Suprapubic skin (tissue), 4 donors: ENCODE measurements at regions not wholly inside any gene's neighbourhood (a gene's known extent, or its start where the extent isn't known, plus 50 kb on each side); places are given as distances from the start of the nearest gene placed in this dataset.
"Not testable (repeated sequence)": the region's sequence is repeated elsewhere in the genome, so short reads cannot be mapped to it uniquely, and the experiment has no call there.

Experiments
- DNase-seq, 2 donors: peaks; one replicate each; pipeline ENCODE4 v3.0.0-alpha.2; 2019; ENCODE audit warnings: low spot score in 2 of 2
- H3K27ac ChIP-seq: fragments of 200-600 bp; sonication (generic); one replicate; pipeline ENCODE4 v1.5.1; 2019
- H3K27me3 ChIP-seq: fragments of 200-600 bp; sonication (generic); one replicate; pipeline ENCODE4 v1.5.1; 2019
- H3K36me3 ChIP-seq: fragments of 200-600 bp; sonication (generic); one replicate; pipeline ENCODE4 v1.5.1; 2019
- H3K4me1 ChIP-seq: fragments of 200-600 bp; sonication (generic); one replicate; pipeline ENCODE4 v1.5.1; 2019
- H3K4me3 ChIP-seq: fragments of 200-600 bp; sonication (generic); one replicate; pipeline ENCODE4 v1.5.1; 2019; ENCODE audit warnings: mild to moderate bottlenecking
- H3K9me3 ChIP-seq: fragments of 200-600 bp; sonication (generic); one replicate; pipeline ENCODE4 v1.5.1; 2019
- EP300 ChIP-seq: sonication (generic); formaldehyde crosslinking; IDR thresholded peaks from one replicate; pipeline ENCODE4 v1.6.1; 2017; ENCODE audit warnings: antibody characterized with exemption
- POLR2A ChIP-seq, 2 donors: fragments of 450-650 bp; IDR thresholded peaks; one replicate each; pipeline ENCODE4 v1.6.1; 2017; ENCODE audit warnings: antibody characterized with exemption in 2 of 2, mild to moderate bottlenecking in 2 of 2, moderate library complexity in 2 of 2
- POLR2AphosphoS5 ChIP-seq, 3 donors: sonication (generic); formaldehyde crosslinking; IDR thresholded peaks; one replicate each; pipeline ENCODE4 v1.6.1; 2017; ENCODE audit warnings: antibody characterized with exemption in 3 of 3
- WGBS: methylation state at CpG from one replicate; pipeline ENCODE4 v1.1.5; 2018; 5-methylcytosine and 5-hydroxymethylcytosine counted together
- TF ChIP-seq, protein P1 (sequence below), 2 donors: fragments of 200-600 bp in 1 of 2; fragments of 450-650 bp in 1 of 2; sonication (generic) in 1 of 2; IDR thresholded peaks; one replicate each; pipeline ENCODE4 v1.5.1; 2016 to 2019; ENCODE audit warnings: antibody characterized with exemption in 2 of 2, mild to moderate bottlenecking in 1 of 2, moderate library complexity in 1 of 2

DNA sequence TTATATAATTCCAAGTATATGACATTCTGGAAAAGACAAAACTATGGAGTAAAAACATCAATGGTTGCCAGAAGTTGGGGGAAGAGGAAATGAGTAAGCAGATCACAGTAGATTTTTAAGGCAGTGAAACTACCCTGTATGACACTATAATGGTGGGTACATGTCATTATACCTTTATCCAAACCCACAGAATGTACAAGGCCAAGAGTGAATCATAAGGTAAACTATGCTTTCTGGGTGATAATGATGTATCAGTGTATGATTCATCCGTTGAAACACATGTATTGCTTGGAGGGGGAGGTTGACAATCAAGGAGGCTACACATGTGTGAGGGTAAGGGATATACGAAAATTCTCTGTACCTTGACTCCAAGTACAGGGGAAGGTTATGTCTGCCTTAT lies 862.7 kb downstream of the PLA2G4A start:
- TF ChIP-seq POLR2AphosphoS5 (IDR thresholded peaks at IDR 0.05) (no peak), POLR2A (IDR thresholded peaks at IDR 0.05) (no peak), EP300 (no peak)
- TF ChIP-seq, protein P1, sequence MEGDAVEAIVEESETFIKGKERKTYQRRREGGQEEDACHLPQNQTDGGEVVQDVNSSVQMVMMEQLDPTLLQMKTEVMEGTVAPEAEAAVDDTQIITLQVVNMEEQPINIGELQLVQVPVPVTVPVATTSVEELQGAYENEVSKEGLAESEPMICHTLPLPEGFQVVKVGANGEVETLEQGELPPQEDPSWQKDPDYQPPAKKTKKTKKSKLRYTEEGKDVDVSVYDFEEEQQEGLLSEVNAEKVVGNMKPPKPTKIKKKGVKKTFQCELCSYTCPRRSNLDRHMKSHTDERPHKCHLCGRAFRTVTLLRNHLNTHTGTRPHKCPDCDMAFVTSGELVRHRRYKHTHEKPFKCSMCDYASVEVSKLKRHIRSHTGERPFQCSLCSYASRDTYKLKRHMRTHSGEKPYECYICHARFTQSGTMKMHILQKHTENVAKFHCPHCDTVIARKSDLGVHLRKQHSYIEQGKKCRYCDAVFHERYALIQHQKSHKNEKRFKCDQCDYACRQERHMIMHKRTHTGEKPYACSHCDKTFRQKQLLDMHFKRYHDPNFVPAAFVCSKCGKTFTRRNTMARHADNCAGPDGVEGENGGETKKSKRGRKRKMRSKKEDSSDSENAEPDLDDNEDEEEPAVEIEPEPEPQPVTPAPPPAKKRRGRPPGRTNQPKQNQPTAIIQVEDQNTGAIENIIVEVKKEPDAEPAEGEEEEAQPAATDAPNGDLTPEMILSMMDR (IDR thresholded peaks at IDR 0.05): no peak
- no peak for DNase-seq
- H3K36me3 ChIP-seq: no peaks in the 10 kb centered on the region
- H3K9me3 ChIP-seq: no peaks in the 10 kb centered on the region
- H3K27ac ChIP-seq: no peak overlapping the region
- no peaks in the 10 kb centered on the region for H3K4me1 ChIP-seq
- no peak overlapping the region for H3K4me3 ChIP-seq
- WGBS: 37% methylated on average over 2 of the region's 2 CpGs
- no peaks in the 10 kb centered on the region for H3K27me3 ChIP-seq

DNA sequence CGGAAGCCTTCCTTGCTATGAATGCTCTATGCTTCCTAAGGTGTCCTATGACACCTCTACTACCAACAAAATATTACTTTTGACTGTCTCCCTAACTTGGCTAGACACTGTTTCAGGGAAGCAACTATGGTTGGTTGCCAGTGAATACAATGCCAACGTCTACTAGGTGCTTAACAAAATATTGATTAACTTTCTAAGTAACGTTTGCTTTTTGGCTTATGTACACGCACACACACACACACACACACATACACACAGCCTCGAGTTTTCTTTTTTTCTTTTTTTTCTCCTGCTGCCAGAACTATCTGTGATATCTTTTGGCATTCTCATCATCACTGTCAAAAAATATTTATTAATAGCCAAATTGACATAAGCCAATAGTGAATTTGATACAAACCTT lies 864.0 kb downstream of the PLA2G4A start:
- Histone ChIP-seq H3K27me3 (no peaks in the 10 kb centered on the region), H3K4me3 (no peak overlapping the region), H3K36me3 (no peaks in the 10 kb centered on the region), H3K4me1 (no peaks in the 10 kb centered on the region), H3K27ac (no peak overlapping the region), H3K9me3 (no peaks in the 10 kb centered on the region)
- DNase-seq: no peak
- 51% methylated on average over 5 of the region's 5 CpGs for WGBS
- TF ChIP-seq POLR2AphosphoS5 (IDR thresholded peaks at IDR 0.05) (no peak), EP300 (no peak), POLR2A (IDR thresholded peaks at IDR 0.05) (no peak)
- TF ChIP-seq, protein P1 (IDR thresholded peaks at IDR 0.05): no peak

DNA sequence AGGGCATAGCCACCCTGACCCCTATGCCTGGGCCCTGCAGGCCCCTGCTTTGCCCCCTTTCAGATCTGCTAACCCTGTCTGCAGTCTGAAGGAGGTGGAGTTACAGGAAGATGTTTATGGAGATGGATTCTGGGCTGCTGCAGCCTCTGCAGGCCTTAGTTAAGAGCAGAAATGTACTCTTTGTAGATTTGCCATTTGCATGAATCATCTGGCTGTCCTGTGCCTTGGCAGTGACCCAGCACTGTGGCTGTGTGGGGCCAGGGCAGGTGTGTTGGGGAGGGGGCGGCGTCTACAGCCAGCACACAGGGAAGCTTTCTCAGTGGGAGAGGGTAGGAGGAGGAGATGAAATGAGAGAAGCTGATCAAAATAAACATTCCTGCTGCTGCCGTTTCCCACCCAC lies 867.3 kb downstream of the PLA2G4A start:
- Histone ChIP-seq H3K36me3 (no peaks in the 10 kb centered on the region), H3K27ac (no peak overlapping the region), H3K9me3 (no peaks in the 10 kb centered on the region), H3K4me3 (no peak overlapping the region), H3K4me1 (no peaks in the 10 kb centered on the region), H3K27me3 (no peaks in the 10 kb centered on the region)
- 67% methylated on average over 3 of the region's 3 CpGs for WGBS
- TF ChIP-seq POLR2A (IDR thresholded peaks at IDR 0.05): no peak
- TF ChIP-seq POLR2AphosphoS5 (IDR thresholded peaks at IDR 0.05): no peak
- TF ChIP-seq, protein P1 (IDR thresholded peaks at IDR 0.05): no peak
- no peak for TF ChIP-seq EP300
- DNase-seq: no peak

DNA sequence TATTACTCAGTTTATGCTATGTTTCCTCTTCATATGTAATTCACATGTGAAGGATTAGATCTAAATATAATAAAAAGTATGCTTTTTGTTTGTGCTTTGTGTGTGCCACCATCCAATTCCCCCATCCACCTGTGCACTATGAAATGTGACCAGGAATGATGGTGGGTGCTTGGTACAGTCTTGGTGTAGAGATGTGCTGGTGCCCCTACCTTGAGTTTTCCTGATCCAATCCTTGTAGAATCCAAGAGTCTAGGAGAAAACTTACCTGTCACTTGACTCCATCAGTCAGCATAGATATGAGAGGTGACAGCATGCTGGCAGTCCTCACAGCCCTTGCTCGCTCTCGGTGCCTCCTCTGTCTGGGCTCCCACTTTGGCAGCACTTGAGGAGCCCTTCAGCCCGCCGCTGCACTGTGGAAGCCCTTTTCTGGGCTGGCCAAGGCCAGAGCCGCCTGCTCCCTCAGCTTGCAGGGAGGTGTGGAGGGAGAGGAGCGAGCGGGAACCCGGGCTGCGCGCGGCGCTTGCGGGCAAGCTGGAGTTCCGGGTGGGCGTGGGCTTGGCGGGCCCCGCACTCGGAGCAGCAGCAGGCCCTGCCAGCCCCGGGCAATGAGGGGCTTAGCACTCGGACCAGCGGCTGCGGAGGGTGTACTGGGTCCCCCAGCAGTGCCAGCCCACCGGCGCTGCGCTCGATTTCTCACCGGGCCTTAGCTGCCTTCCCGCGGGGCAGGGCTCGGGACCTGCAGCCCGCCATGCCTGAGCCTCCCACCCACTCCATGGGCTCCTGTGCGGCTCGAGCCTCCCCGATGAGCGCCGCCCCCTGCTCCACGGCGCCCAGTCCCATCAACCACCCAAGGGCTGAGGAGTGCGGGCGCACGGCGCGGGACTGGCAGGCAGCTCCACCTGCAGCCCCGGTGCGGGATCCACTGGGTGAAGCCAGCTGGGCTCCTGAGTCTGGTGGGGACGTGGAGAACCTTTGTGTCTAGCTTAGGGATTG lies 874.7 kb downstream of the PLA2G4A start:
- not testable (repeated sequence) for H3K4me3 ChIP-seq, H3K27ac ChIP-seq, H3K9me3 ChIP-seq, H3K4me1 ChIP-seq, DNase-seq, H3K27me3 ChIP-seq, H3K36me3 ChIP-seq
- WGBS: 96% methylated on average over 16 of the region's 46 CpGs

DNA sequence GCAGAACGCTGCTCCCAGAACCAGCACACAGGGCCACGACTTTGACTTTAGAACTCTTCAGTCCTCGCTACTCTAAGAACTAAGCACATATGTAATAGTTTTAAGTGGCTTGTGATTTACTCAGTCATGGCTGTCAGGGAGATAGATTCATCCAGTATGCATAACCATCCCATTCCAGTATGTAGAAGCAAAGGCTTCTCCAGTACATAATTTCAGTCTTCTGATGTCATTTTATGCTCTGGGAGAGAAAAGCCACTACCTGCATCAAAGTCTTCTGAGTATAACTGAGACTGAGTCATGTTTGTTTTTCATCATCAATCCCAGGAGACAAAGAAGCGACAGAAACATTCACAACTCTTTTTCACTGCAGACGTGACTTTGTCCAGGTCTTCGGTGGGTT lies 885.7 kb downstream of the PLA2G4A start:
- WGBS: 75% methylated on average over 6 of the region's 6 CpGs
- no peak overlapping the region for H3K4me3 ChIP-seq
- H3K27me3 ChIP-seq: no peaks in the 10 kb centered on the region
- no peak overlapping the region for H3K27ac ChIP-seq
- H3K36me3 ChIP-seq: no peaks in the 10 kb centered on the region
- no peak for DNase-seq
- no peaks in the 10 kb centered on the region for H3K9me3 ChIP-seq
- no peaks in the 10 kb centered on the region for H3K4me1 ChIP-seq
- TF ChIP-seq, protein P1 (IDR thresholded peaks at IDR 0.05): no peak

DNA sequence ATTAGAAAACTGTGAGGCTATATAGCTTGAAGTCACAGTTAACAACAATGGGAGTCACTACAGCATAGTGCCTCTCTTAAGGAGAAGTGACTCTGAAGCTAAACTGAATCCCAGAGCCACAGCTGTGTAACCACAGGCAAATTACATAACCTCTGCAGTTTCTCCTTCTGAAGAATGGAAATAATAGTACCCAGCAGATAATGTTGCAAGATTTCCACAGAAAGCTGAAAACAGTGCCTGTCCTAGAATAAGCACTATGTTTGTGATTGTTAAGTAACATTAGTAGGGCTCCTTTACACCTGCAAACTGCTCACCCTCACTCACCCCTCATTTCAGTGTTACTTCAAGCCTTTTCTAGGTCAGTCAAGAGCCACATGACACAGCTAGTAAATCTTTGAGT lies 886.7 kb downstream of the PLA2G4A start:
- no peaks in the 10 kb centered on the region for H3K4me1 ChIP-seq
- DNase-seq: no peak
- no peak overlapping the region for H3K4me3 ChIP-seq
- no peak overlapping the region for H3K27ac ChIP-seq
- no peaks in the 10 kb centered on the region for H3K36me3 ChIP-seq
- H3K27me3 ChIP-seq: no peaks in the 10 kb centered on the region
- TF ChIP-seq EP300 (no peak), POLR2A (IDR thresholded peaks at IDR 0.05) (no peak), POLR2AphosphoS5 (IDR thresholded peaks at IDR 0.05) (no peak)
- TF ChIP-seq, protein P1 (IDR thresholded peaks at IDR 0.05): no peak
- H3K9me3 ChIP-seq: no peaks in the 10 kb centered on the region
